ENCODE measurements at regions not wholly inside any gene's neighbourhood (a gene's known extent, or its start where the extent isn't known, plus 50 kb on each side); places are given as distances from the start of the nearest gene placed in this dataset.
"Not testable (repeated sequence)": the region's sequence is repeated elsewhere in the genome, so short reads cannot be mapped to it uniquely, and the experiment has no call there.

- DNase-seq (ENCODE audit: low read depth) = no peak
Observed at GRCh38 chr4:189514209-189514608, 426.5 kb upstream of the FRG1 start.

- DNase-seq (ENCODE audit: low read depth) = no peak
Observed at GRCh38 chr4:189516902-189517301, 423.8 kb upstream of the FRG1 start.

GRCh38 chr4:189519186-189519585 is 421.5 kb upstream of the FRG1 start:
- DNase-seq (ENCODE audit: low read depth) = no peak

GRCh38 chr4:189525304-189525703 is 415.4 kb upstream of the FRG1 start:
- DNase-seq (ENCODE audit: low read depth) = no peak

- no peak for DNase-seq (ENCODE audit: low read depth)
Observed at GRCh38 chr4:189530848-189531247, 409.8 kb upstream of the FRG1 start.

GRCh38 chr4:189533603-189534002 is 407.1 kb upstream of the FRG1 start:
- DNase-seq (ENCODE audit: low read depth) = no peak

- DNase-seq (ENCODE audit: low read depth) = no peak
Observed at GRCh38 chr4:189547559-189547958, 393.1 kb upstream of the FRG1 start.

GRCh38 chr4:189548484-189549125 is 392.1 kb upstream of the FRG1 start:
- DNase-seq (ENCODE audit: low read depth) = no peak

GRCh38 chr4:189551931-189552670 is 388.6 kb upstream of the FRG1 start:
- not testable (repeated sequence) for DNase-seq (ENCODE audit: low read depth)

- DNase-seq (ENCODE audit: low read depth) = not testable (repeated sequence)
Observed at GRCh38 chr4:189560605-189561004, 380.1 kb upstream of the FRG1 start.

GRCh38 chr4:189563751-189564150 is 376.9 kb upstream of the FRG1 start:
- DNase-seq (ENCODE audit: low read depth) = not testable (repeated sequence)

- DNase-seq (ENCODE audit: low read depth) = not testable (repeated sequence)
Observed at GRCh38 chr4:189566271-189566670, 374.4 kb upstream of the FRG1 start.

GRCh38 chr4:189566900-189567299 is 373.8 kb upstream of the FRG1 start:
- not testable (repeated sequence) for DNase-seq (ENCODE audit: low read depth)

GRCh38 chr4:189579645-189580044 is 361.0 kb upstream of the FRG1 start:
- DNase-seq (ENCODE audit: low read depth) = not testable (repeated sequence)

- not testable (repeated sequence) for DNase-seq (ENCODE audit: low read depth)
Observed at GRCh38 chr4:189586908-189587632, 353.6 kb upstream of the FRG1 start.

- not testable (repeated sequence) for DNase-seq (ENCODE audit: low read depth)
Observed at GRCh38 chr4:189589201-189589600, 351.5 kb upstream of the FRG1 start.

- DNase-seq (ENCODE audit: low read depth) = no peak
Observed at GRCh38 chr4:189592890-189593289, 347.8 kb upstream of the FRG1 start.

- DNase-seq (ENCODE audit: low read depth) = no peak
Observed at GRCh38 chr4:189597341-189597740, 343.3 kb upstream of the FRG1 start.

- no peak for DNase-seq (ENCODE audit: low read depth)
Observed at GRCh38 chr4:189600264-189600663, 340.4 kb upstream of the FRG1 start.

GRCh38 chr4:189600718-189601435 is 339.8 kb upstream of the FRG1 start:
- DNase-seq (ENCODE audit: low read depth) = no peak

- not testable (repeated sequence) for DNase-seq (ENCODE audit: low read depth)
Observed at GRCh38 chr4:189602827-189603226, 337.8 kb upstream of the FRG1 start.

GRCh38 chr4:189610571-189610970 is 330.1 kb upstream of the FRG1 start:
- DNase-seq (ENCODE audit: low read depth) = not testable (repeated sequence)

Measured in activated T-cell treated with anti-CD3 and anti-CD28 coated beads for 48 hours (primary cell).